ENCODE measurements at regions not wholly inside any gene's neighbourhood (a gene's known extent, or its start where the extent isn't known, plus 50 kb on each side); places are given as distances from the start of the nearest gene placed in this dataset.

- no peak for TF ChIP-seq CTCF (IDR thresholded peaks at IDR 0.05)
- no peak for TF ChIP-seq POLR2A (IDR thresholded peaks at IDR 0.05)
Measured at GRCh38 chr13:86426437-86426836, 627.2 kb upstream of the SLITRK6 start.

All from body of pancreas (tissue), 4 donors.